SU-DHL-6 (cell line): ENCODE measurements at regions not wholly inside any gene's neighbourhood (a gene's known extent, or its start where the extent isn't known, plus 50 kb on each side); places are given as distances from the start of the nearest gene placed in this dataset.
"Not testable (repeated sequence)": the region's sequence is repeated elsewhere in the genome, so short reads cannot be mapped to it uniquely, and the experiment has no call there.

Experiments used
- H2AFZ ChIP-seq: fragments of 200-600 bp; sonication (generic); 2 replicates; pipeline ENCODE4 v1.6.1; 2014; ENCODE audit warnings: low read depth, mild to moderate bottlenecking, moderate library complexity, mixed read lengths, antibody characterized with exemption, low read length; ENCODE audit not compliant: severe bottlenecking
- H3F3A ChIP-seq: fragments of 200-600 bp; shearing (Covaris generic); 2 replicates; pipeline ENCODE4 v1.6.0; 2016; ENCODE audit warnings: antibody characterized with exemption, mild to moderate bottlenecking; ENCODE audit not compliant: insufficient read depth
- H3K27ac ChIP-seq: fragments of 200-600 bp; sonication (generic); 2 replicates; pipeline ENCODE4 v1.5.1; 2016; ENCODE audit warnings: low read depth, mild to moderate bottlenecking, low read length, moderate library complexity, mixed read lengths
- H3K27me3 ChIP-seq: fragments of 200-600 bp; sonication (generic), shearing (Covaris generic); 2 replicates; pipeline ENCODE4 v1.6.0; 2014; ENCODE audit warnings: mild to moderate bottlenecking, low read length
- H3K36me3 ChIP-seq: fragments of 200-600 bp; sonication (generic); 2 replicates; pipeline ENCODE4 v1.6.1; 2014; ENCODE audit warnings: mild to moderate bottlenecking, low read length, mixed read lengths
- H3K4me2 ChIP-seq: fragments of 300-600, 200-600 bp; shearing (Covaris generic), sonication (generic); 2 replicates; pipeline ENCODE4 v1.6.0; 2014; ENCODE audit warnings: low read length, low read depth, mild to moderate bottlenecking; ENCODE audit not compliant: poor library complexity, severe bottlenecking
- H3K4me3 ChIP-seq: fragments of 200-600 bp; sonication (generic); 2 replicates; pipeline ENCODE4 v1.5.1; 2014; ENCODE audit warnings: antibody characterized with exemption, low read length, mild to moderate bottlenecking, mixed read lengths; ENCODE audit not compliant: insufficient read depth, poor library complexity, severe bottlenecking
- H3K79me2 ChIP-seq: fragments of 200-600 bp; sonication (generic); 2 replicates; pipeline ENCODE4 v1.6.1; 2014; ENCODE audit warnings: mild to moderate bottlenecking, low read length, moderate library complexity; ENCODE audit not compliant: insufficient read depth
- H3K9ac ChIP-seq: fragments of 200-600 bp; sonication (generic); 2 replicates; pipeline ENCODE4 v1.7.0; 2014; ENCODE audit warnings: mild to moderate bottlenecking, low read length
- H3K9me2 ChIP-seq: fragments of 200-600 bp; sonication (generic); replicated peaks from 2 replicates; pipeline ENCODE4 v1.6.1; 2014; ENCODE audit warnings: low read length; ENCODE audit not compliant: insufficient read depth
- H3K9me3 ChIP-seq: fragments of 200-600 bp; sonication (generic); 2 replicates; pipeline ENCODE4 v1.6.1; 2014; ENCODE audit warnings: low read length, mixed read lengths; ENCODE audit not compliant: insufficient read depth
- H4K20me1 ChIP-seq: fragments of 200-600 bp; sonication (generic); 2 replicates; pipeline ENCODE4 v1.6.1; 2014; ENCODE audit warnings: low read depth, mild to moderate bottlenecking, antibody characterized with exemption, low read length, moderate library complexity, mixed read lengths
- EZH2phosphoT487 ChIP-seq: fragments of 200-600 bp; sonication (generic), shearing (Covaris generic); conservative IDR thresholded peaks from 2 replicates; pipeline ENCODE4 v1.6.1; 2018; ENCODE audit warnings: mild to moderate bottlenecking, antibody characterized with exemption, low read length, moderate library complexity, mixed read lengths
- TF ChIP-seq, protein P1 (sequence below): fragments of 200-600 bp; sonication (generic); IDR thresholded peaks from one replicate; pipeline ENCODE4 v1.5.1; 2017; ENCODE audit warnings: antibody characterized with exemption, mild to moderate bottlenecking, low read length, moderate library complexity; ENCODE audit not compliant: insufficient read depth, poor library complexity, severe bottlenecking

DNA sequence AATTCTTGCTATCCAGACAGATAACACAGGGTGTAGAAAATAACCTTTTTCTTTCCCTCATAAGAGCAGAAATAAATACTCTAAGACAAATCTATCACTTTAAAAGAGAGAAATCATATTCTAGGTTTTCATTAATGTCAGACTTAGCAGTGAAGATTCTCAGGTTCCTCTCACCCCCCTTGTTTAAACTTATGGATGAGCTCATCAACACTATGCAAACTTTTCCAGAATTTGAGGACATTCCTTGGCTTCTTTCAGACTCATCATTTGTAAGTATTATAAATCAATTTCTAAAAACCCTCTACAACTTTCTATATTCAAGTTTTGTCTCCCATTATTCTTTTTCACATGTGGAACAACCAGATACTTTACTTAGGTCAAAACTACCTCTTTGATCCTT is 374.9 kb upstream of the TRPC7 start:
- H3K9ac ChIP-seq = no peak overlapping the region
- H4K20me1 ChIP-seq = no peaks in the 10 kb centered on the region
- no peak overlapping the region for H3K4me2 ChIP-seq
- H2AFZ ChIP-seq = no peak overlapping the region
- H3K9me2 ChIP-seq = no peaks in the 10 kb centered on the region
- no peaks in the 10 kb centered on the region for H3F3A ChIP-seq
- H3K27ac ChIP-seq = no peak overlapping the region
- H3K79me2 ChIP-seq = no peaks in the 10 kb centered on the region
- TF ChIP-seq, protein P1, sequence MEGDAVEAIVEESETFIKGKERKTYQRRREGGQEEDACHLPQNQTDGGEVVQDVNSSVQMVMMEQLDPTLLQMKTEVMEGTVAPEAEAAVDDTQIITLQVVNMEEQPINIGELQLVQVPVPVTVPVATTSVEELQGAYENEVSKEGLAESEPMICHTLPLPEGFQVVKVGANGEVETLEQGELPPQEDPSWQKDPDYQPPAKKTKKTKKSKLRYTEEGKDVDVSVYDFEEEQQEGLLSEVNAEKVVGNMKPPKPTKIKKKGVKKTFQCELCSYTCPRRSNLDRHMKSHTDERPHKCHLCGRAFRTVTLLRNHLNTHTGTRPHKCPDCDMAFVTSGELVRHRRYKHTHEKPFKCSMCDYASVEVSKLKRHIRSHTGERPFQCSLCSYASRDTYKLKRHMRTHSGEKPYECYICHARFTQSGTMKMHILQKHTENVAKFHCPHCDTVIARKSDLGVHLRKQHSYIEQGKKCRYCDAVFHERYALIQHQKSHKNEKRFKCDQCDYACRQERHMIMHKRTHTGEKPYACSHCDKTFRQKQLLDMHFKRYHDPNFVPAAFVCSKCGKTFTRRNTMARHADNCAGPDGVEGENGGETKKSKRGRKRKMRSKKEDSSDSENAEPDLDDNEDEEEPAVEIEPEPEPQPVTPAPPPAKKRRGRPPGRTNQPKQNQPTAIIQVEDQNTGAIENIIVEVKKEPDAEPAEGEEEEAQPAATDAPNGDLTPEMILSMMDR = no peak
- TF ChIP-seq EZH2phosphoT487 = no peak
- peaks cover 6% of the 10 kb centered on the region; the same call in 1 of the 2 replicates for H3K9me3 ChIP-seq
- H3K36me3 ChIP-seq = no peaks in the 10 kb centered on the region
- H3K27me3 ChIP-seq = no peaks in the 10 kb centered on the region
- H3K4me3 ChIP-seq = no peak overlapping the region

DNA sequence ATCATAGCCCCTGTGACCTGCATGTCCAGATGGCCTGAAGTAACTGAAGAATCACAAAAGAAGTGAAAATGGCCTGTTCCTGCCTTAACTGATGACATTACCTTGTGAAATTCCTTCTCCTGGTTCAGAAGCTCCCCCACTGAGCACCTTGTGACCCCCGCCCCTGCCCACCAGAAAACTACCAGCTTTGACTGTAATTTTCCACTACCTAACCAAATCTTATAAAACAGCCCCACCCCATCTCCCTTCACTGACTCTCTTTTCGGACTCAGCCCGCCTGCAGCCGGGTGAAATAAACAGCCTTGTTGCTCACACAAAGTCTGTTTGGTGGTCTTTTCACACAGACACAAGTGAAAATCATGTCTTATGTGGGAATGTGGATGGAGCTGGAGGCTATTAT is 373.9 kb upstream of the TRPC7 start:
- H3F3A ChIP-seq, H3K79me2 ChIP-seq, H3K9ac ChIP-seq, H3K9me3 ChIP-seq, H2AFZ ChIP-seq, H3K27ac ChIP-seq, H3K4me2 ChIP-seq, H3K4me3 ChIP-seq, H3K36me3 ChIP-seq, H3K9me2 ChIP-seq, H4K20me1 ChIP-seq, H3K27me3 ChIP-seq: not testable (repeated sequence)

- no peaks in the 10 kb centered on the region for H3F3A ChIP-seq
- H2AFZ ChIP-seq = no peak overlapping the region
- no peaks in the 10 kb centered on the region for H3K27me3 ChIP-seq
- H3K9me2 ChIP-seq = no peaks in the 10 kb centered on the region
- H3K36me3 ChIP-seq = no peaks in the 10 kb centered on the region
- H3K4me3 ChIP-seq = no peak overlapping the region
- no peaks in the 10 kb centered on the region for H3K79me2 ChIP-seq
- H3K9ac ChIP-seq = no peak overlapping the region
- TF ChIP-seq, protein P1 = no peak
- TF ChIP-seq EZH2phosphoT487 = no peak
- no peak overlapping the region for H3K27ac ChIP-seq
- no peaks in the 10 kb centered on the region for H4K20me1 ChIP-seq
- peaks cover 6% of the 10 kb centered on the region; the same call in 1 of the 2 replicates for H3K9me3 ChIP-seq
- no peak overlapping the region for H3K4me2 ChIP-seq
Observed at GRCh38 chr5:136738829-136739228, 373.5 kb upstream of the TRPC7 start.

DNA sequence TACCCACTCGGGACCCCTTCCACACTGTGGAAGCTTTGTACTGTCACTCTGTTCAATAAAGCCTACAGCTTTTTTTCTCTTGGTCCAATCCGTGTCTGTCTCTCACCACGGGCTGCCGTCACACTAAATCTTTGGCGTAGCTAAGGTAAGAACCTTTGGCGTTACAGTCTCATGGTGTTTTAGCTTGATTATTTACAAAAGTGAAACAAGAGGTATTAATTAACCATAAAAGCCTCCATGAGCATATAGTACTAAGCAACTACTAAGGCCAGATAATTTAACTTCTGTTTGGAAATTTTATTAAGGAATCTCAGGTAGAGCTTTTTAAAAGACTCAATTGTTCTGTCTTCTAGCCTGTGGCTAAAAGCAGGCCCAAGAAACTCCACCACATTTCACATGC is 370.7 kb upstream of the TRPC7 start:
- Histone ChIP-seq H3K79me2 (no peaks in the 10 kb centered on the region), H3K9me3 (no peaks in the 10 kb centered on the region), H3F3A (no peaks in the 10 kb centered on the region), H3K27ac (no peak overlapping the region), H4K20me1 (no peaks in the 10 kb centered on the region), H3K9ac (no peak overlapping the region), H3K27me3 (no peaks in the 10 kb centered on the region), H3K36me3 (no peaks in the 10 kb centered on the region), H3K4me2 (no peak overlapping the region), H3K9me2 (no peaks in the 10 kb centered on the region), H3K4me3 (no peak overlapping the region), H2AFZ (no peak overlapping the region)
- TF ChIP-seq, protein P1 = no peak
- TF ChIP-seq EZH2phosphoT487 = no peak

- H3K27ac ChIP-seq, H3K79me2 ChIP-seq, H3F3A ChIP-seq, H3K9ac ChIP-seq, H3K9me3 ChIP-seq, H2AFZ ChIP-seq, H3K4me2 ChIP-seq, H3K9me2 ChIP-seq, H3K36me3 ChIP-seq, H4K20me1 ChIP-seq, H3K4me3 ChIP-seq, H3K27me3 ChIP-seq: not testable (repeated sequence)
Observed at GRCh38 chr5:136735611-136736010, 370.3 kb upstream of the TRPC7 start.
